Panc1 (cell line): ENCODE measurements at regions not wholly inside any gene's neighbourhood (a gene's known extent, or its start where the extent isn't known, plus 50 kb on each side); places are given as distances from the start of the nearest gene placed in this dataset.

Source experiments
- ATAC-seq: fragments of 200-7000 bp; cut with Tn5 transposase; 2 replicates; pipeline ENCODE4 v1.9.1; 2020; ENCODE audit warnings: mild to moderate bottlenecking, moderate library complexity
- BruUV-seq: library from RNA; stranded (reverse); fragments of 400-500 nt; replicated peaks from 2 replicates; lab custom pipeline; 2021; lab: Mats Ljungman, UMichigan
- CTCF ChIA-PET: fragments of 300-600 bp; sonication (Branson Sonifier 250); formaldehyde crosslinking; loops from one replicate; lab custom pipeline; 2022; ENCODE audit warnings: antibody characterized with exemption; lab: Charles Lee
- POLR2A ChIA-PET: fragments of 300-600 bp; sonication (Branson Sonifier 250); formaldehyde crosslinking; loops from one replicate; lab custom pipeline; 2022; ENCODE audit warnings: antibody characterized with exemption; lab: Charles Lee
- DNase-seq: peaks from one replicate; pipeline ENCODE4 v3.0.0-alpha.2; 2010; ENCODE audit warnings: low read depth, low spot score
- H3K27ac ChIP-seq: 2 replicates; pipeline ENCODE4 v1.5.1; 2011; ENCODE audit warnings: mild to moderate bottlenecking, low read length, inconsistent platforms
- H3K27me3 ChIP-seq: fragments of 200-500 bp; sonication (Bioruptor generic); 2 replicates; pipeline ENCODE4 v1.6.0; 2014; ENCODE audit warnings: low read length, inconsistent platforms; ENCODE audit not compliant: control insufficient read depth, insufficient read depth
- H3K36me3 ChIP-seq: fragments of 200-500 bp; sonication (Bioruptor generic); 2 replicates; pipeline ENCODE4 v1.5.1; 2014; ENCODE audit warnings: inconsistent platforms, mild to moderate bottlenecking, low read length, moderate library complexity; ENCODE audit not compliant: control insufficient read depth, insufficient read depth
- H3K4me1 ChIP-seq: 2 replicates; pipeline ENCODE4 v1.5.1; 2011; ENCODE audit warnings: inconsistent platforms, mild to moderate bottlenecking, low read length, moderate library complexity; ENCODE audit not compliant: control insufficient read depth, insufficient read depth
- H3K4me3 ChIP-seq, 2 experiments: 2 replicates each; pipeline ENCODE4 v1.5.1; 2011 to 2012; ENCODE audit warnings: low read depth in 2 of 2, low read length in 2 of 2, mild to moderate bottlenecking in 2 of 2, inconsistent platforms in 1 of 2, moderate library complexity in 1 of 2
- H3K9me3 ChIP-seq: fragments of 200-500 bp; sonication (Bioruptor generic); 2 replicates; pipeline ENCODE4 v1.5.1; 2014; ENCODE audit warnings: low read depth, mild to moderate bottlenecking, inconsistent platforms, low read length, moderate library complexity; ENCODE audit not compliant: control insufficient read depth, insufficient read depth
- POLR2AphosphoS5 ChIP-seq: IDR thresholded peaks from 2 replicates; pipeline ENCODE4 v1.6.1; 2012; ENCODE audit warnings: mild to moderate bottlenecking, low read depth, low read length, moderate library complexity
- SIN3A ChIP-seq: IDR thresholded peaks from 2 replicates; pipeline ENCODE4 v1.6.1; 2012; ENCODE audit warnings: low read depth, mild to moderate bottlenecking, low read length, moderate library complexity, borderline replicate concordance; ENCODE audit not compliant: insufficient read depth
- TCF7L2 ChIP-seq: IDR thresholded peaks from 2 replicates; pipeline ENCODE4 v1.6.1; 2011; ENCODE audit warnings: mild to moderate bottlenecking, low read depth, low read length, inconsistent platforms
- in situ Hi-C: cut with HindIII; loops from 2 replicates; pipeline ENCODE4 v1.10.0; 2016; ENCODE audit warnings: low sequenced_read_pairs, low pct_unique_long_range_greater_than_20kb
- intact Hi-C: fragments of 100-400 bp; cut with micrococcal nuclease; formaldehyde crosslinking; loops from one replicate; pipeline ENCODE4 v1.10.0; 2022; ENCODE audit not compliant: unreplicated experiment
- TF ChIP-seq, protein P1 (sequence below): fragments of 450-650 bp; IDR thresholded peaks from 2 replicates; pipeline ENCODE4 v1.5.1; 2017; ENCODE audit warnings: mild to moderate bottlenecking
- TF ChIP-seq, protein P2 (sequence below), 2 experiments: IDR thresholded peaks; 2 replicates each; pipeline ENCODE4 v1.6.1; 2011 to 2012; ENCODE audit warnings: low read depth in 2 of 2, control low read depth in 1 of 2, low read length in 1 of 2, mild to moderate bottlenecking in 1 of 2, moderate library complexity in 1 of 2; ENCODE audit not compliant: insufficient read depth in 1 of 2

DNA sequence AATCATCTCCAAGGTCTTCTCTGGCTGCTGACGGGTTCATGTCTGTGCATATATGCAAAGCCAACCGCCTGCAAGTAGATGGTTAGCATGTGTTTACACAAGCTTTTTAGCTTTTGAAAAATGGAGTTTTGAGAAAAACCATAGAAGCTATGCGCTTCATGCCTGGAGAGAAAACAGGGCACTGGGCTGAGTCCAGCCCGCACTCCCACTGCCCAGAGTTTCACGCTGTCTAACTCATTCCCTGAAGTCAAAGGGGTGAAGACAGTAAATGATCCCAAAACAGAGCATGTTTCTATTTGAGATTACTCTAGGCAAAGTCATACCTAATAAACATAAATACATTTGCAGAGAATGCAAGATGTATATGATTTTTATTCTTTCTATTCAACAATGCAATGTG lies 278.8 kb downstream of the IRX2 start:
- ATAC-seq (no peak), DNase-seq (no peak)
- TF ChIP-seq POLR2AphosphoS5, result no peak
- TF ChIP-seq TCF7L2, result no peak
- TF ChIP-seq SIN3A, result no peak
- TF ChIP-seq, protein P1, sequence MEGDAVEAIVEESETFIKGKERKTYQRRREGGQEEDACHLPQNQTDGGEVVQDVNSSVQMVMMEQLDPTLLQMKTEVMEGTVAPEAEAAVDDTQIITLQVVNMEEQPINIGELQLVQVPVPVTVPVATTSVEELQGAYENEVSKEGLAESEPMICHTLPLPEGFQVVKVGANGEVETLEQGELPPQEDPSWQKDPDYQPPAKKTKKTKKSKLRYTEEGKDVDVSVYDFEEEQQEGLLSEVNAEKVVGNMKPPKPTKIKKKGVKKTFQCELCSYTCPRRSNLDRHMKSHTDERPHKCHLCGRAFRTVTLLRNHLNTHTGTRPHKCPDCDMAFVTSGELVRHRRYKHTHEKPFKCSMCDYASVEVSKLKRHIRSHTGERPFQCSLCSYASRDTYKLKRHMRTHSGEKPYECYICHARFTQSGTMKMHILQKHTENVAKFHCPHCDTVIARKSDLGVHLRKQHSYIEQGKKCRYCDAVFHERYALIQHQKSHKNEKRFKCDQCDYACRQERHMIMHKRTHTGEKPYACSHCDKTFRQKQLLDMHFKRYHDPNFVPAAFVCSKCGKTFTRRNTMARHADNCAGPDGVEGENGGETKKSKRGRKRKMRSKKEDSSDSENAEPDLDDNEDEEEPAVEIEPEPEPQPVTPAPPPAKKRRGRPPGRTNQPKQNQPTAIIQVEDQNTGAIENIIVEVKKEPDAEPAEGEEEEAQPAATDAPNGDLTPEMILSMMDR, result no peak
- TF ChIP-seq, protein P2, sequence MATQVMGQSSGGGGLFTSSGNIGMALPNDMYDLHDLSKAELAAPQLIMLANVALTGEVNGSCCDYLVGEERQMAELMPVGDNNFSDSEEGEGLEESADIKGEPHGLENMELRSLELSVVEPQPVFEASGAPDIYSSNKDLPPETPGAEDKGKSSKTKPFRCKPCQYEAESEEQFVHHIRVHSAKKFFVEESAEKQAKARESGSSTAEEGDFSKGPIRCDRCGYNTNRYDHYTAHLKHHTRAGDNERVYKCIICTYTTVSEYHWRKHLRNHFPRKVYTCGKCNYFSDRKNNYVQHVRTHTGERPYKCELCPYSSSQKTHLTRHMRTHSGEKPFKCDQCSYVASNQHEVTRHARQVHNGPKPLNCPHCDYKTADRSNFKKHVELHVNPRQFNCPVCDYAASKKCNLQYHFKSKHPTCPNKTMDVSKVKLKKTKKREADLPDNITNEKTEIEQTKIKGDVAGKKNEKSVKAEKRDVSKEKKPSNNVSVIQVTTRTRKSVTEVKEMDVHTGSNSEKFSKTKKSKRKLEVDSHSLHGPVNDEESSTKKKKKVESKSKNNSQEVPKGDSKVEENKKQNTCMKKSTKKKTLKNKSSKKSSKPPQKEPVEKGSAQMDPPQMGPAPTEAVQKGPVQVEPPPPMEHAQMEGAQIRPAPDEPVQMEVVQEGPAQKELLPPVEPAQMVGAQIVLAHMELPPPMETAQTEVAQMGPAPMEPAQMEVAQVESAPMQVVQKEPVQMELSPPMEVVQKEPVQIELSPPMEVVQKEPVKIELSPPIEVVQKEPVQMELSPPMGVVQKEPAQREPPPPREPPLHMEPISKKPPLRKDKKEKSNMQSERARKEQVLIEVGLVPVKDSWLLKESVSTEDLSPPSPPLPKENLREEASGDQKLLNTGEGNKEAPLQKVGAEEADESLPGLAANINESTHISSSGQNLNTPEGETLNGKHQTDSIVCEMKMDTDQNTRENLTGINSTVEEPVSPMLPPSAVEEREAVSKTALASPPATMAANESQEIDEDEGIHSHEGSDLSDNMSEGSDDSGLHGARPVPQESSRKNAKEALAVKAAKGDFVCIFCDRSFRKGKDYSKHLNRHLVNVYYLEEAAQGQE (IDR thresholded peaks at IDR 0.05; ENCODE audit: insufficient read depth in 1 of 2, low read depth in 2 of 2, low read length in 1 of 2), result no peak
- Histone ChIP-seq H3K27ac (no peak overlapping the region), H3K27me3 (no peaks in the 10 kb centered on the region; the same call in 1 of the 2 replicates), H3K36me3 (no peaks in the 10 kb centered on the region), H3K4me1 (no peaks in the 10 kb centered on the region), H3K4me3 (no peak overlapping the region), H3K9me3 (no peaks in the 10 kb centered on the region)
- in situ Hi-C loops (no loop called here), intact Hi-C loops (no loop called here)
- no TSS peak for BruUV-seq
- POLR2A ChIA-PET, result no interaction called here
- CTCF ChIA-PET, result no interaction called here

DNA sequence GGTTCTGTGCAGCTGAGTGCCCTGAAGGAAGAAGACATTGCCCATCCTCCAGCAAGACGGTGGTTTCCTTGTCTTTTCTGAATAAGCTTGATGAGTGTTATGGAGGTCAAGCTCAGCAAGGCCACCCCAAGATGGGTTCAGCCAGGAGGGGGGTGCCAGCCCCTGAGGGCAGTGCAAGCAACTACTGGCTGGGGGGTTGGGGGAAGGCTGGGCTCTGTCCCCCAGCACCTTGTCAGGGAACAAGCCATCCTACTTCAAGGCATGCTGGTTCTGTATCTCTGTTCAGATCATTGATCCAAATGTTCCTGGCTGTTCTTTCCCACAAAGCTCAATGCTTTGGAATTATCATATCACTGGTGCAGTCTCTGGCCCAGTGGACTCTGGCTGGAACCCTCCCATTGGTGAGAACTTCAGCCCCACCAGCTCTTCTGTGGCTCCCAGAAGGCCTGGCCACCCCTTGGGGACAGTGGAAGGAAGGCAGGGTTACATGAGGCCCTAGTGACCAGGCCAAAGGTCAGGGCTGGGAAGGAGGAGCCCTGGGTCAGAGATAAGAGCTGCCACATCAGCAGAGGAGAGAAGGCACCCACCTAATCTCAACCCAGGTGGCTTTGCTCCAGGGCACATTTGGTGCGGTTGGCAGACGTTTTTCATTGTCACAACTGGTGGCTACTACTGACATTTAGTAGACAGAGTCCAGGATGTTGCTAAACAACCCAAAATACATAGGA lies 280.2 kb downstream of the IRX2 start:
- CTCF ChIA-PET, result no interaction called here
- no peaks in the 10 kb centered on the region; the same call in 1 of the 2 replicates for H3K27me3 ChIP-seq

More for the DNA sequence above, 280.2 kb downstream of the IRX2 start:
- H3K36me3 ChIP-seq, result no peaks in the 10 kb centered on the region
- no peaks in the 10 kb centered on the region for H3K9me3 ChIP-seq
- intact Hi-C loops (no loop called here), in situ Hi-C loops (no loop called here)
- H3K4me1 ChIP-seq, result no peaks in the 10 kb centered on the region
- POLR2A ChIA-PET, result no interaction called here
- no peak overlapping the region for H3K4me3 ChIP-seq
- no peak for DNase-seq
- TF ChIP-seq, protein P2 (IDR thresholded peaks at IDR 0.05; ENCODE audit: insufficient read depth in 1 of 2, low read depth in 2 of 2, low read length in 1 of 2), result no peak
- TF ChIP-seq SIN3A, result no peak
- TF ChIP-seq POLR2AphosphoS5, result no peak
- TF ChIP-seq, protein P1, result no peak
- no peak for TF ChIP-seq TCF7L2
- BruUV-seq, result no TSS peak
- no peak overlapping the region for H3K27ac ChIP-seq
- no peak for ATAC-seq
